SK-N-SH treated with all-trans-retinoic acid at 6 μM for 48 hours (cell line): ENCODE measurements at regions not wholly inside any gene's neighbourhood (a gene's known extent, or its start where the extent isn't known, plus 50 kb on each side); places are given as distances from the start of the nearest gene placed in this dataset.

Source experiments
- ARNTL ChIP-seq: fragments of 450-650 bp; formaldehyde crosslinking; IDR thresholded peaks from 2 replicates; pipeline ENCODE4 v1.5.0; 2020; ENCODE audit warnings: low read depth, mild to moderate bottlenecking, moderate library complexity, borderline replicate concordance
- BACH2 ChIP-seq: fragments of 250-450 bp; sonication (Bioruptor Pico); IDR thresholded peaks from 2 replicates; pipeline ENCODE4 v1.9.0; 2021; ENCODE audit warnings: mild to moderate bottlenecking, borderline replicate concordance
- CREB5 ChIP-seq: fragments of 250-450 bp; sonication (Bioruptor Pico); IDR thresholded peaks from 2 replicates; pipeline ENCODE4 v1.5.1; 2020; ENCODE audit warnings: low read depth, mild to moderate bottlenecking, moderate library complexity
- CSDC2 ChIP-seq: fragments of 250-450 bp; sonication (Bioruptor Pico); IDR thresholded peaks from 2 replicates; pipeline ENCODE4 v1.5.0; 2020; ENCODE audit warnings: mild to moderate bottlenecking, moderate library complexity
- GLIS3 ChIP-seq: fragments of 250-450 bp; sonication (Bioruptor Pico); IDR thresholded peaks from 2 replicates; pipeline ENCODE4 v1.5.0; 2020; ENCODE audit warnings: mild to moderate bottlenecking, moderate library complexity
- OSR1 ChIP-seq: fragments of 250-450 bp; sonication (Bioruptor Pico); IDR thresholded peaks from 2 replicates; pipeline ENCODE4 v1.8.0; 2022; ENCODE audit warnings: moderate library complexity, mild to moderate bottlenecking, inconsistent platforms
- POU6F1 ChIP-seq: fragments of 250-450 bp; sonication (Bioruptor Pico); IDR thresholded peaks from 2 replicates; pipeline ENCODE4 v1.8.0; 2021; ENCODE audit warnings: low read depth, mild to moderate bottlenecking, moderate library complexity, borderline replicate concordance
- RARB ChIP-seq: fragments of 250-450 bp; sonication (Bioruptor Pico); IDR thresholded peaks from 2 replicates; pipeline ENCODE4 v1.8.0; 2021; ENCODE audit warnings: mild to moderate bottlenecking, moderate library complexity
- SNAI2 ChIP-seq: fragments of 250-450 bp; sonication (Bioruptor Pico); IDR thresholded peaks from 2 replicates; pipeline ENCODE4 v1.5.0; 2020; ENCODE audit warnings: mild to moderate bottlenecking, moderate library complexity
- TOX ChIP-seq: fragments of 250-450 bp; sonication (Bioruptor Pico); IDR thresholded peaks from 2 replicates; pipeline ENCODE4 v1.8.0; 2021; ENCODE audit warnings: mild to moderate bottlenecking, moderate library complexity, borderline replicate concordance
- TSHZ2 ChIP-seq: fragments of 250-450 bp; sonication (Bioruptor Pico); IDR thresholded peaks from 2 replicates; pipeline ENCODE4 v1.5.0; 2020; ENCODE audit warnings: mild to moderate bottlenecking, moderate library complexity

- TF ChIP-seq OSR1 (CRISPR knock-in tag) (no peak), RARB (CRISPR knock-in tag) (no peak), TOX (CRISPR knock-in tag) (no peak), TSHZ2 (CRISPR knock-in tag) (no peak), POU6F1 (CRISPR knock-in tag) (no peak), SNAI2 (CRISPR knock-in tag) (no peak), GLIS3 (CRISPR knock-in tag) (no peak), BACH2 (no peak), ARNTL (no peak), CSDC2 (CRISPR knock-in tag) (no peak), CREB5 (no peak)
Observed at GRCh38 chr5:82642313-82642712, 364.2 kb upstream of the RPS23 start.
